ENCODE measurements at regions not wholly inside any gene's neighbourhood (a gene's known extent, or its start where the extent isn't known, plus 50 kb on each side); places are given as distances from the start of the nearest gene placed in this dataset.

DNA sequence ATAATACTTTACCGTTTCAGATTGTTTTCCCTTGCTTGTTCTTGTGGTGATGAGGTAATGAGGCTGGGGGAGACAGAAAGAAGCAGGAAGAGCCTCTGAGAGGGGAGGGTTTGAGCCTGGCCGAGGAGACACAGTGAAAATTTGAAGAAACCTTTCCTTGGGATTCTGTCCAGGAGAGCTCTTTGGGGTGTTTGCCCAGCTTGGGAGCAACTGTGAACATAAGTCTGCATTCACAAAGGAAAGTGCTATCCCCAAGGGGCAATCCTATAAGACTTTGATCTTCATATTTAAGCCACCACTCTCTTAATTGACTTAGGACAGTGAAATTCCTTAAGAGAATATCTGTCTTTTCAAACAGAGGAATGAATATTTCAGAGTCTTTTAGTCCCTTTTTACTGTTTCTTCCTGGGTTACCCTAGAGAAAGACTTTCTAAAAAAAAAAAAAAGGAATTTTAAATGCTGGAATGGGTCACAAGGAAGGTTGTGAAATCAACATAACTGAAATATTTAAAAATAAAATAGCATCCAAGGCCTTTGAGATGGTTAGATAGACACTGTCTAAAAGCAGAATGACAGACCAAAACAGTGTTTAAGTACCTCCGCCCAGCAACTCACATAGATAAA is 52.5 kb upstream of the STAM2 start:
- H3K4me3 ChIP-seq (ENCODE audit: low read length): no peak overlapping the region
- TF ChIP-seq CTCF (conservative IDR thresholded peaks at IDR 0.05; ENCODE audit: low read length): no peak
- peak; percentile 51 for DNase-seq (ENCODE audit: low read depth)

GRCh38 chr2:152231446-152231845 is 55.9 kb upstream of the STAM2 start:
- no peak overlapping the region for H3K4me3 ChIP-seq (ENCODE audit: low read length)
- DNase-seq (ENCODE audit: low read depth): no peak
- no peak for TF ChIP-seq CTCF (conservative IDR thresholded peaks at IDR 0.05; ENCODE audit: low read length)

DNA sequence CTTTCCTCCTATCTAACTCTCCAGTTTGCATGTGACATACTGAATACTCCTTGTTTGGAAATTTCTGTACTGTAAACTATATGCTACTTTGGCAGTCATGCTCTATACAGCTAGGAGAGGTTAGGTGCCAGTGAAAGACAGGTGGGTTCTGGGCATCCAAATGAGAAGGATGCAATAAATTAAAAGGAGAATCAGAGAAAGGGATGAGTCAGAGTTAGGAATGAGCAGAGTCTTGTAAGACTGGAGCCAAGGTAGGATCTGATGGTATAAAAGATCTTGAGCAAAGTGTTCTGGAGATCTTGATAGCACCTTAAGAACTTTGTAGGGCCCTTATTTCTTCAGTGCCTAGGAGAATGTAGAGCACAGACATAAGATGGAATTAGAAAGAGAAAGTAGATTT is 58.7 kb upstream of the STAM2 start:
- TF ChIP-seq CTCF (conservative IDR thresholded peaks at IDR 0.05; ENCODE audit: low read length): no peak
- no peak for DNase-seq (ENCODE audit: low read depth)

GRCh38 chr2:152236191-152236925 is 60.8 kb upstream of the STAM2 start:
- no peak for TF ChIP-seq CTCF (conservative IDR thresholded peaks at IDR 0.05; ENCODE audit: low read length)
- DNase-seq (ENCODE audit: low read depth): no peak
- H3K4me3 ChIP-seq (ENCODE audit: low read length): no peak overlapping the region

More for the DNA sequence above, 58.7 kb upstream of the STAM2 start:
- no peak overlapping the region for H3K4me3 ChIP-seq (ENCODE audit: low read length)

DNA sequence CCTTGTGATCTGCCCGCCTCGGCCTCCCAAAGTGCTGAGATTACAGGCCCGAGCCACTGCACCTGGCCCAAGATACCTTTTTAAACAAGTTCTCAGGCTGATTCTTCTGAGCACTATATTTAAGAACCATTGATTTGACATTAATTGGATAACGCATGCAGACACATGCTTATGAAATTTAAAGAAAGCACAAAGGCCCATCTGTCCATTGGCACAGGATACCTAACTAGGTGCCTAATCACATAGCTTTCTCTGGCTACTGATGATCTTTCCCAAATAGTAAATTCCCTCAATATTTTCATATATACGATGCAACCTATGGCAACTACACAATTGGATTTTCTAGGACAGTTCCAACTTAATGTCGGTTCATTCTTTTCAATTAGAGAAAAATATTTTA is 62.5 kb upstream of the STAM2 start:
- no peak for TF ChIP-seq CTCF (conservative IDR thresholded peaks at IDR 0.05; ENCODE audit: low read length)
- DNase-seq (ENCODE audit: low read depth): no peak

DNA sequence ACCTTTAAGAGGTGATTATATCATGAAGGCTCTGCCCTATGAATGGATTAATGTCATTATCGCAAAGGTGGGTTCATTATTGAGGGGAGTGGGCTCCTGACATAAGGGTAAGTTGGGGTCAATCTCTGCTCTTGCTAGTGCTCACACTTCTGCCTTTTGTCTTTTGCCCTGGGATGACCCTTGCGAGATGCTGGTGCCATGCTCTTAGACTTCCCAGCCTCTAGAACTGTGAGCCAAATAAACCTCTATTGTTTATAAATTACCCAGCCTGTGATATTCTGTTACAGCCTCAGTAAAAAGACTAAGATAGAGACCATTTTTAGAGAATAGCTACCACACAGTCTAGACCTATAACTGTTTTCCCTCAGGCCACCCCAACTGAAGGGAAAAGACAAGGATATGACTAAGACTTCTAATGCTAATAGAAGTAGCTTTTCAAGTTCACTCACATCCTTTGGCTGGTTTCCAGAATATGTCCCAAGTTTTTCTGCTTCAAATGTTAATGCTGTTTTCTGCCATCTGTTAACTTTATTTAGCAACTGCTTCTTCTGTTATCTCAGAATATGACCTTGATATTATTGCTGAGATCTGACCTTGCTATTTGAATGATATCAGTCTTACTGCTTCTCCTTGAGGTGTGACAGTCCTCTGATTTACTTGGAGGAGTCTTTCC is 65.1 kb upstream of the STAM2 start:
- H3K4me3 ChIP-seq (ENCODE audit: low read length): no peak overlapping the region
- no peak for TF ChIP-seq CTCF (conservative IDR thresholded peaks at IDR 0.05; ENCODE audit: low read length)
- DNase-seq (ENCODE audit: low read depth): peak; percentile 21

More for the DNA sequence above, 62.5 kb upstream of the STAM2 start:
- H3K4me3 ChIP-seq (ENCODE audit: low read length): no peak overlapping the region
